ENCODE measurements at regions not wholly inside any gene's neighbourhood (a gene's known extent, or its start where the extent isn't known, plus 50 kb on each side); places are given as distances from the start of the nearest gene placed in this dataset.

- 83 to 90% methylated on average over 2 to 6 of the region's 6 CpGs for WGBS, 2 donors (ENCODE audit: low coverage in 1 of 2)
- H3K36me3 ChIP-seq: no peaks in the 10 kb centered on the region
- no peak for DNase-seq
- H3K4me3 ChIP-seq: no peak overlapping the region
- intact Hi-C loops (cut with DNase I; ENCODE audit: low total_unique reads) (no loop called here), in situ Hi-C loops (cut with MboI; ENCODE audit: low pct_ligation_motif_present in 1 of 4, low pct_unique_long_range_greater_than_20kb in 1 of 4, low sequenced_read_pairs in 3 of 4) (no loop called here)
- no peaks in the 10 kb centered on the region for H3K27me3 ChIP-seq
- H3K9me3 ChIP-seq: no peaks in the 10 kb centered on the region
- no peaks in the 10 kb centered on the region for H3K4me1 ChIP-seq
- H3K27ac ChIP-seq: no peak overlapping the region
- TF ChIP-seq POLR2AphosphoS5 (IDR thresholded peaks at IDR 0.05) (no peak), EP300 (IDR thresholded peaks at IDR 0.05; ENCODE audit: low read depth) (no peak), POLR2A (IDR thresholded peaks at IDR 0.05) (no peak)
- TF ChIP-seq, protein P1, sequence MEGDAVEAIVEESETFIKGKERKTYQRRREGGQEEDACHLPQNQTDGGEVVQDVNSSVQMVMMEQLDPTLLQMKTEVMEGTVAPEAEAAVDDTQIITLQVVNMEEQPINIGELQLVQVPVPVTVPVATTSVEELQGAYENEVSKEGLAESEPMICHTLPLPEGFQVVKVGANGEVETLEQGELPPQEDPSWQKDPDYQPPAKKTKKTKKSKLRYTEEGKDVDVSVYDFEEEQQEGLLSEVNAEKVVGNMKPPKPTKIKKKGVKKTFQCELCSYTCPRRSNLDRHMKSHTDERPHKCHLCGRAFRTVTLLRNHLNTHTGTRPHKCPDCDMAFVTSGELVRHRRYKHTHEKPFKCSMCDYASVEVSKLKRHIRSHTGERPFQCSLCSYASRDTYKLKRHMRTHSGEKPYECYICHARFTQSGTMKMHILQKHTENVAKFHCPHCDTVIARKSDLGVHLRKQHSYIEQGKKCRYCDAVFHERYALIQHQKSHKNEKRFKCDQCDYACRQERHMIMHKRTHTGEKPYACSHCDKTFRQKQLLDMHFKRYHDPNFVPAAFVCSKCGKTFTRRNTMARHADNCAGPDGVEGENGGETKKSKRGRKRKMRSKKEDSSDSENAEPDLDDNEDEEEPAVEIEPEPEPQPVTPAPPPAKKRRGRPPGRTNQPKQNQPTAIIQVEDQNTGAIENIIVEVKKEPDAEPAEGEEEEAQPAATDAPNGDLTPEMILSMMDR (IDR thresholded peaks at IDR 0.05): no peak
Observed at GRCh38 chr18:10157706-10158105, 243.9 kb downstream of the VAPA start.

DNA sequence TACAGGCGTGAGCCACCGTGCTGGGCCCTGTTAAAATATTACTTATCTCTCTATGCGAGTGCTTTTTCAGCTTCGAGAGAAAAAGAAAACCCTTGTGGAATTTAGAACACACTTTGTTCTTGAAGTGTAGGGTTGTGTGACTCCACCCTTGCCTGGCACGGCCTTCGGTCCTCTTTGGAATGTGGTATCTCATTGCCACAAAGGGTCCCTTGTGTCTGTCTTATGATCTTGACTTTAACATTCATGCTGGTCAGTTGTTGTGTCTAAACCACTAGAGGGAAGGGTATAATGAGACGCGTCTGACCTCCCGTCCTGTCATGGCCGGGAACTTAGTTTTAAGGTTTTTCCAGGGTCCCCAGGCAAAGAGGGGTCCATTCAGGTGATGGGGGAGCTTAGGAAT, 246.4 kb downstream of the VAPA start:
- Histone ChIP-seq H3K36me3 (no peaks in the 10 kb centered on the region), H3K27ac (no peak overlapping the region), H3K4me3 (no peak overlapping the region), H3K9me3 (no peaks in the 10 kb centered on the region), H3K4me1 (no peaks in the 10 kb centered on the region), H3K27me3 (no peaks in the 10 kb centered on the region)
- DNase-seq: no peak
- TF ChIP-seq POLR2AphosphoS5 (IDR thresholded peaks at IDR 0.05) (no peak), POLR2A (IDR thresholded peaks at IDR 0.05) (no peak), EP300 (IDR thresholded peaks at IDR 0.05; ENCODE audit: low read depth) (no peak)
- TF ChIP-seq, protein P1 (IDR thresholded peaks at IDR 0.05): no peak
- WGBS, 2 donors (ENCODE audit: low coverage in 1 of 2): 89 to 93% methylated on average over 3 to 10 of the region's 10 CpGs
- in situ Hi-C loops (cut with MboI; ENCODE audit: low pct_ligation_motif_present in 1 of 4, low pct_unique_long_range_greater_than_20kb in 1 of 4, low sequenced_read_pairs in 3 of 4): no loop called here
- intact Hi-C loops (cut with DNase I; ENCODE audit: low total_unique reads): no loop called here

- no peak overlapping the region for H3K4me3 ChIP-seq
- TF ChIP-seq POLR2A (IDR thresholded peaks at IDR 0.05): no peak
- no peak for TF ChIP-seq EP300 (IDR thresholded peaks at IDR 0.05; ENCODE audit: low read depth)
- TF ChIP-seq POLR2AphosphoS5 (IDR thresholded peaks at IDR 0.05): no peak
- TF ChIP-seq, protein P1 (IDR thresholded peaks at IDR 0.05): no peak
- H3K4me1 ChIP-seq: no peaks in the 10 kb centered on the region
- no peaks in the 10 kb centered on the region for H3K36me3 ChIP-seq
- no peaks in the 10 kb centered on the region for H3K27me3 ChIP-seq
- no peak overlapping the region for H3K27ac ChIP-seq
- intact Hi-C loops (cut with DNase I; ENCODE audit: low total_unique reads) (no loop called here), in situ Hi-C loops (cut with MboI; ENCODE audit: low pct_ligation_motif_present in 1 of 4, low pct_unique_long_range_greater_than_20kb in 1 of 4, low sequenced_read_pairs in 3 of 4) (no loop called here)
- WGBS, 2 donors (ENCODE audit: low coverage in 1 of 2): 95% methylated on average over 12 of the region's 12 CpGs; no CpG with 5 or more reads in 1 of the 2 donors
- no peak for DNase-seq
- no peaks in the 10 kb centered on the region for H3K9me3 ChIP-seq
Observed at GRCh38 chr18:10161315-10161714, 247.5 kb downstream of the VAPA start.

- WGBS, 2 donors (ENCODE audit: low coverage in 1 of 2): 76 to 85% methylated on average over 4 of the region's 4 CpGs
- Histone ChIP-seq H3K4me3 (no peak overlapping the region), H3K36me3 (no peaks in the 10 kb centered on the region), H3K27ac (no peak overlapping the region), H3K9me3 (no peaks in the 10 kb centered on the region), H3K4me1 (no peaks in the 10 kb centered on the region), H3K27me3 (no peaks in the 10 kb centered on the region)
- in situ Hi-C loops (cut with MboI; ENCODE audit: low pct_ligation_motif_present in 1 of 4, low pct_unique_long_range_greater_than_20kb in 1 of 4, low sequenced_read_pairs in 3 of 4) (no loop called here), intact Hi-C loops (cut with DNase I; ENCODE audit: low total_unique reads) (no loop called here)
- DNase-seq: no peak
- TF ChIP-seq, protein P1 (IDR thresholded peaks at IDR 0.05): no peak
- TF ChIP-seq EP300 (IDR thresholded peaks at IDR 0.05; ENCODE audit: low read depth): no peak
- no peak for TF ChIP-seq POLR2A (IDR thresholded peaks at IDR 0.05)
- TF ChIP-seq POLR2AphosphoS5 (IDR thresholded peaks at IDR 0.05): no peak
Observed at GRCh38 chr18:10162340-10162739, 248.5 kb downstream of the VAPA start.
